HepG2 (cell line): ENCODE measurements at regions not wholly inside any gene's neighbourhood (a gene's known extent, or its start where the extent isn't known, plus 50 kb on each side); places are given as distances from the start of the nearest gene placed in this dataset.

ENCODE experiments used
- ATAC-seq: fragments of 200-7000 bp; cut with Tn5 transposase; 3 replicates; pipeline ENCODE4 v1.9.1; 2020; ENCODE audit warnings: mild to moderate bottlenecking, moderate library complexity
- BruUV-seq: library from RNA; stranded (reverse); fragments of 400-500 nt; replicated peaks from 2 replicates; lab custom pipeline; 2021; lab: Mats Ljungman, UMichigan
- CTCF ChIA-PET: fragments of 300-600 bp; formaldehyde crosslinking; extraction: SDS; loops from one replicate; lab custom pipeline; 2021; ENCODE audit warnings: low total read pairs, inconsistent platforms, low intra/inter-chr PET ratio; lab: Yijun Ruan, JAX
- POLR2A ChIA-PET: fragments of 350-600 bp; sonication (Branson Sonifier 250); formaldehyde crosslinking; loops from one replicate; lab custom pipeline; 2020; ENCODE audit warnings: antibody characterized with exemption, inconsistent platforms; lab: Yijun Ruan, JAX
- DNase-seq: peaks from one replicate; pipeline ENCODE4 v3.0.0-alpha.2; 2015; ENCODE audit warnings: low spot score
- FAIRE-seq: peaks from 3 replicates; lab custom pipeline; 2011; peaks lifted over from hg19 to GRCh38; lab: Jason Lieb, UNC
- H2AFZ ChIP-seq: one replicate; pipeline ENCODE4 v1.6.1; 2011; ENCODE audit warnings: low read length, inconsistent platforms
- H3K27ac ChIP-seq: fragments of 300-600 bp; 3 replicates; pipeline ENCODE4 v1.8.0; 2011; ENCODE audit warnings: mixed run types, mild to moderate bottlenecking, mixed read lengths, low read length, inconsistent platforms; ENCODE audit not compliant: insufficient read depth; ENCODE audit errors: extremely low read length
- H3K27me3 ChIP-seq, 2 experiments: fragments of 200-600 bp in 1 of 2; 2 replicates in 1 of 2; 3 replicates in 1 of 2; pipeline versions ENCODE4 v1.6.0 to v1.8.0; 2011; ENCODE audit warnings: low read length in 2 of 2, mild to moderate bottlenecking in 2 of 2, moderate library complexity in 2 of 2, inconsistent platforms in 1 of 2; ENCODE audit not compliant: insufficient read depth in 2 of 2, control insufficient read depth in 1 of 2
- H3K36me3 ChIP-seq, 2 experiments: fragments of 200-600 bp in 1 of 2; replicated peaks in 1 of 2; 2 replicates in 1 of 2; 3 replicates in 1 of 2; pipeline versions ENCODE4 v1.5.1 to v1.8.0; 2011; ENCODE audit warnings: low read length in 2 of 2, inconsistent platforms in 1 of 2; ENCODE audit not compliant: insufficient read depth in 2 of 2, control insufficient read depth in 1 of 2
- H3K4me1 ChIP-seq: 2 replicates; pipeline ENCODE4 v1.5.1; 2012; ENCODE audit warnings: low read length, inconsistent platforms; ENCODE audit not compliant: insufficient read depth
- H3K4me2 ChIP-seq: 2 replicates; pipeline ENCODE4 v1.6.0; 2011; ENCODE audit warnings: low read depth, low read length, inconsistent platforms
- H3K4me3 ChIP-seq, 3 experiments: fragments of 200-600 bp in 1 of 3; sonication (generic), shearing (Covaris generic) in 1 of 3; replicated peaks in 1 of 3; 2 replicates each; pipeline ENCODE4 v1.5.1; 2011 to 2016; ENCODE audit warnings: low read length in 3 of 3, inconsistent platforms in 2 of 3, low read depth in 2 of 3, mild to moderate bottlenecking in 2 of 3, control low read depth in 1 of 3, mixed read lengths in 1 of 3; ENCODE audit not compliant: insufficient read depth in 1 of 3
- H3K79me2 ChIP-seq: one replicate; pipeline ENCODE4 v1.6.1; 2011; ENCODE audit warnings: low read length, inconsistent platforms; ENCODE audit not compliant: insufficient read depth
- H3K9ac ChIP-seq: 2 replicates; pipeline ENCODE4 v1.6.0; 2011; ENCODE audit warnings: mild to moderate bottlenecking, low read depth, low read length, inconsistent platforms; ENCODE audit not compliant: insufficient read depth
- H3K9me3 ChIP-seq: 2 replicates; pipeline ENCODE4 v1.5.1; 2012; ENCODE audit warnings: mild to moderate bottlenecking, low read length
- H4K20me1 ChIP-seq: 2 replicates; pipeline ENCODE4 v1.6.0; 2011; ENCODE audit warnings: inconsistent platforms, mild to moderate bottlenecking, low read length, moderate library complexity; ENCODE audit not compliant: insufficient read depth
- AHR ChIP-seq: IDR thresholded peaks from 2 replicates; pipeline ENCODE4 v1.6.1; 2018; ENCODE audit warnings: missing genetic modification reagents, missing compliant biosample characterization
- ARID3A ChIP-seq: IDR thresholded peaks from 2 replicates; pipeline ENCODE4 v1.6.1; 2012; ENCODE audit warnings: low read depth, low read length, improper control_type of control experiment
- ARID4A ChIP-seq: sonication (generic); formaldehyde crosslinking; IDR thresholded peaks from 2 replicates; pipeline ENCODE4 v1.5.0; 2020; ENCODE audit warnings: mild to moderate bottlenecking, missing genetic modification reagents, borderline replicate concordance
- ATAD3A ChIP-seq: sonication (generic); formaldehyde crosslinking; IDR thresholded peaks from 2 replicates; pipeline ENCODE4 v1.4.0; 2020; ENCODE audit warnings: missing genetic modification reagents
- EZH2 ChIP-seq: conservative IDR thresholded peaks from 2 replicates; pipeline ENCODE4 v1.6.1; 2012; ENCODE audit warnings: mild to moderate bottlenecking, low read depth, low read length, moderate library complexity
- HOXA5 ChIP-seq: sonication (generic); formaldehyde crosslinking; IDR thresholded peaks from 2 replicates; pipeline ENCODE4 v1.4.0; 2020; ENCODE audit warnings: missing genetic modification reagents
- LCORL ChIP-seq, 2 experiments: fragments of 450-650 bp in 1 of 2; sonication (generic) in 1 of 2; formaldehyde crosslinking in 1 of 2; IDR thresholded peaks; 2 replicates each; pipeline versions ENCODE4 v1.5.0 to v1.6.1; 2017 to 2020; ENCODE audit warnings: antibody characterized with exemption in 1 of 2, missing genetic modification reagents in 1 of 2
- MEIS1 ChIP-seq: sonication (generic); formaldehyde crosslinking; IDR thresholded peaks from 2 replicates; pipeline ENCODE4 v1.9.0; 2021; ENCODE audit warnings: mild to moderate bottlenecking, missing genetic modification reagents, moderate library complexity, borderline replicate concordance
- MYNN ChIP-seq: sonication (generic); formaldehyde crosslinking; IDR thresholded peaks from 2 replicates; pipeline ENCODE4 v1.4.0; 2020; ENCODE audit warnings: mild to moderate bottlenecking, low read depth, missing genetic modification reagents
- PLRG1 ChIP-seq: fragments of 450-650 bp; conservative IDR thresholded peaks from 2 replicates; pipeline ENCODE4 v1.6.1; 2016
- SMC3 ChIP-seq: IDR thresholded peaks from 2 replicates; pipeline ENCODE4 v1.6.1; 2011; ENCODE audit warnings: low read length, improper control_type of control experiment
- ZFP90 ChIP-seq: sonication (generic); formaldehyde crosslinking; IDR thresholded peaks from 2 replicates; pipeline ENCODE4 v1.8.0; 2022; ENCODE audit warnings: missing genetic modification reagents, mild to moderate bottlenecking, inconsistent platforms, borderline replicate concordance
- ZIK1 ChIP-seq: sonication (generic); formaldehyde crosslinking; IDR thresholded peaks from 2 replicates; pipeline ENCODE4 v1.5.0; 2020; ENCODE audit warnings: mild to moderate bottlenecking, low read depth, missing genetic modification reagents, borderline replicate concordance
- ZNF484 ChIP-seq: sonication (generic); formaldehyde crosslinking; IDR thresholded peaks from 2 replicates; pipeline ENCODE4 v1.5.1; 2020; ENCODE audit warnings: mild to moderate bottlenecking, low read depth, missing genetic modification reagents, borderline replicate concordance
- ZNF644 ChIP-seq: IDR thresholded peaks from 2 replicates; pipeline ENCODE4 v1.6.1; 2016; ENCODE audit warnings: low read depth
- ZNF776 ChIP-seq: sonication (generic); formaldehyde crosslinking; IDR thresholded peaks from 2 replicates; pipeline ENCODE4 v1.4.0; 2020; ENCODE audit warnings: mild to moderate bottlenecking, missing genetic modification reagents
- WGBS: methylation state at CpG from one replicate; pipeline ENCODE4 v1.1.6; 2017; ENCODE audit warnings: low lambda C conversion rate; 5-methylcytosine and 5-hydroxymethylcytosine counted together
- in situ Hi-C: cut with HindIII; loops from 2 replicates; pipeline ENCODE4 v1.10.0; 2017; ENCODE audit warnings: low pct_unique_long_range_greater_than_20kb; ENCODE audit not compliant: extremely low pct_ligation_motif_present
- intact Hi-C: fragments of 100-400 bp; cut with micrococcal nuclease; formaldehyde crosslinking; loops from one replicate; pipeline ENCODE4 v1.10.0; 2022; ENCODE audit not compliant: unreplicated experiment

DNA sequence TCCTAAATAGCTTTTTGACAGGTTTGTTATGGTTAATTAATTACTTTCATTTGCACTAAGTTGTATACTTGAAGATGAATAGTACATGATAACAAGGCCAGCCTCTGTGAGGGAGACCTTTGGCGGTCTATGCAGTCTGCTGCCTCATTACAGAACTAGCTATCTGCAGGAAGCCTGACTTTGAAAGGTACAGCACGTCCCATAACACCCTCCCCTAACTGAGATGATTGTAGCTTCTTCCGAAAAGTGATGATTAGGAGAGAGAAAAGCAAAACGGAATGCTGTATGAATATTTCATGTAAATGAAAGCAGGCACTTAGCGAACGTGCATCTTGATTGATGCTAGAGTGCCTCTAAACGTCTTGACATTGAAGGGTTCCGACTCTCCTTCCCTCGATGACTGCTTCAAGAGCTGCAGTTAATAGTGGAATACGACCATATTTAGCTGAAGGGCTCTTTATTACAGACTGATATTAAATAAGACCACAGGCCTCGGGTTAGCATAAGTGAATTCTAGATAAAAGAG, 116.2 kb upstream of the TMCO5A start:
- in situ Hi-C loops (no loop called here), intact Hi-C loops (no loop called here)
- no TSS peak for BruUV-seq
- TF ChIP-seq LCORL (IDR thresholded peaks at IDR 0.05) (no peak), LCORL (CRISPR knock-in tag; IDR thresholded peaks at IDR 0.05) (no peak), MYNN (CRISPR knock-in tag) (no peak), ATAD3A (CRISPR knock-in tag) (no peak), ZNF776 (no peak), PLRG1 (no peak), MEIS1 (CRISPR knock-in tag) (no peak), ZFP90 (no peak), ZIK1 (CRISPR knock-in tag) (no peak), ARID4A (CRISPR knock-in tag) (no peak), AHR (no peak), SMC3 (no peak), HOXA5 (CRISPR knock-in tag) (no peak), ZNF644 (CRISPR knock-in tag) (no peak), ARID3A (no peak), EZH2 (no peak), ZNF484 (CRISPR knock-in tag) (no peak)
- CTCF ChIA-PET = no interaction called here
- Histone ChIP-seq H3K27ac (no peak overlapping the region), H3K36me3 (no peaks in the 10 kb centered on the region), H3K4me1 (no peaks in the 10 kb centered on the region), H3K79me2 (no peaks in the 10 kb centered on the region), H3K4me2 (no peak overlapping the region), H3K9me3 (no peaks in the 10 kb centered on the region), H3K9ac (no peak overlapping the region), H4K20me1 (no peaks in the 10 kb centered on the region), H2AFZ (no peak overlapping the region), H3K27me3 (no peaks in the 10 kb centered on the region), H3K4me3 (no peak overlapping the region)
- DNase-seq (no peak), ATAC-seq (no peak), FAIRE-seq (no peak)
- POLR2A ChIA-PET = no interaction called here
- WGBS = under 1% methylated on average over 11 of the region's 11 CpGs
